Esophagus muscularis mucosa (tissue), 4 donors: ENCODE measurements at regions not wholly inside any gene's neighbourhood (a gene's known extent, or its start where the extent isn't known, plus 50 kb on each side); places are given as distances from the start of the nearest gene placed in this dataset.

Experiments used
- EP300 ChIP-seq: sonication (generic); formaldehyde crosslinking; IDR thresholded peaks from one replicate; pipeline ENCODE4 v1.6.1; 2017; ENCODE audit warnings: antibody characterized with exemption
- POLR2A ChIP-seq: fragments of 450-650 bp; IDR thresholded peaks from one replicate; pipeline ENCODE4 v1.6.1; 2017; ENCODE audit warnings: antibody characterized with exemption, moderate library complexity, mild to moderate bottlenecking, low read depth
- POLR2AphosphoS5 ChIP-seq, 2 donors: sonication (generic); formaldehyde crosslinking; IDR thresholded peaks; one replicate each; pipeline ENCODE4 v1.6.1; 2017; ENCODE audit warnings: antibody characterized with exemption in 2 of 2
- TF ChIP-seq, protein P1 (sequence below), 3 experiments: fragments of 200-600 bp in 2 of 3; fragments of 450-650 bp in 1 of 3; sonication (generic) in 2 of 3; IDR thresholded peaks; one replicate each; pipeline ENCODE4 v1.5.1; 2017 to 2019; ENCODE audit warnings: antibody characterized with exemption in 3 of 3, mild to moderate bottlenecking in 2 of 3, moderate library complexity in 1 of 3

DNA sequence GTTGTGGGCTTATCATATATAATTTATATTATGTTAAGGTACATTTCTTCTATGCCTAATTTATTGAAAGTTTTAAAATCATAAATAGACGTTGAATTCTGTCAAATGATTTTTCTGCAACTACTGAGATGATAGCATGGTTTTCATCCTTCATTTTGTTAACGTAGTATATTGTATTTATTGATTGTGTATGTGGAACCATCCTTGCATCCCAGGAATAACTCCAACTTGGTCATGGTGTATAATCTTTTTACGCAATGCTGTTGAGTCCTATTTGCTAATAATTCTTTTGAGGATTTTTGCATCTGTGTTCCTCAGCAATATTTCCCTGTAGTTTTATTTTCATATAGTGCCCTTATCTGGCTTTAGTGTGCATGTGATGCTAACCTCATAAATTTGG, 152.7 kb downstream of the ADCYAP1 start:
- TF ChIP-seq, protein P1, sequence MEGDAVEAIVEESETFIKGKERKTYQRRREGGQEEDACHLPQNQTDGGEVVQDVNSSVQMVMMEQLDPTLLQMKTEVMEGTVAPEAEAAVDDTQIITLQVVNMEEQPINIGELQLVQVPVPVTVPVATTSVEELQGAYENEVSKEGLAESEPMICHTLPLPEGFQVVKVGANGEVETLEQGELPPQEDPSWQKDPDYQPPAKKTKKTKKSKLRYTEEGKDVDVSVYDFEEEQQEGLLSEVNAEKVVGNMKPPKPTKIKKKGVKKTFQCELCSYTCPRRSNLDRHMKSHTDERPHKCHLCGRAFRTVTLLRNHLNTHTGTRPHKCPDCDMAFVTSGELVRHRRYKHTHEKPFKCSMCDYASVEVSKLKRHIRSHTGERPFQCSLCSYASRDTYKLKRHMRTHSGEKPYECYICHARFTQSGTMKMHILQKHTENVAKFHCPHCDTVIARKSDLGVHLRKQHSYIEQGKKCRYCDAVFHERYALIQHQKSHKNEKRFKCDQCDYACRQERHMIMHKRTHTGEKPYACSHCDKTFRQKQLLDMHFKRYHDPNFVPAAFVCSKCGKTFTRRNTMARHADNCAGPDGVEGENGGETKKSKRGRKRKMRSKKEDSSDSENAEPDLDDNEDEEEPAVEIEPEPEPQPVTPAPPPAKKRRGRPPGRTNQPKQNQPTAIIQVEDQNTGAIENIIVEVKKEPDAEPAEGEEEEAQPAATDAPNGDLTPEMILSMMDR (IDR thresholded peaks at IDR 0.05): no peak
- TF ChIP-seq POLR2A (no peak), POLR2AphosphoS5 (IDR thresholded peaks at IDR 0.05) (no peak), EP300 (no peak)
